Right lobe of liver (tissue), 6 donors: ENCODE measurements at regions not wholly inside any gene's neighbourhood (a gene's known extent, or its start where the extent isn't known, plus 50 kb on each side); places are given as distances from the start of the nearest gene placed in this dataset.

Source experiments
- ATAC-seq, 4 donors: fragments of 200-7000 bp; cut with Tn5 transposase; one replicate each; pipeline ENCODE4 v1.9.1; 2020; ENCODE audit warnings: mild to moderate bottlenecking in 4 of 4, moderate library complexity in 4 of 4
- DNase-seq, 3 donors: peaks; one replicate each; pipeline ENCODE4 v3.0.0-alpha.2; 2020
- H3K27ac ChIP-seq, 3 donors: fragments of 200-600 bp; one replicate each; pipeline ENCODE4 v1.8.0; 2022
- H3K27me3 ChIP-seq, 2 donors: fragments of 200-600 bp; one replicate each; pipeline ENCODE4 v1.8.0; 2022
- H3K36me3 ChIP-seq, 4 donors: fragments of 200-600 bp; sonication (generic) in 1 of 4; one replicate each; pipeline versions ENCODE4 v1.5.1 to v1.8.0; 2017 to 2022; ENCODE audit warnings: control low read depth in 1 of 4
- H3K4me1 ChIP-seq, 4 donors: fragments of 200-600 bp; sonication (generic) in 1 of 4; one replicate each; pipeline versions ENCODE4 v1.5.1 to v1.8.0; 2017 to 2022; ENCODE audit warnings: control low read depth in 1 of 4
- H3K4me3 ChIP-seq, 3 donors: fragments of 200-600 bp; one replicate each; pipeline ENCODE4 v1.8.0; 2022
- H3K9me3 ChIP-seq, 4 donors: fragments of 200-600 bp; sonication (generic) in 1 of 4; one replicate each; pipeline versions ENCODE4 v1.5.1 to v1.8.0; 2017 to 2022; ENCODE audit warnings: control low read depth in 1 of 4
- CTCF ChIP-seq, 4 donors: fragments of 200-600 bp in 3 of 4; fragments of 450-650 bp in 1 of 4; IDR thresholded peaks; one replicate each; pipeline versions ENCODE4 v1.5.1 to v1.8.0; 2016 to 2022; ENCODE audit warnings: antibody characterized with exemption in 4 of 4, mild to moderate bottlenecking in 2 of 4
- POLR2A ChIP-seq: fragments of 450-650 bp; IDR thresholded peaks from one replicate; pipeline ENCODE4 v1.6.1; 2017; ENCODE audit warnings: antibody characterized with exemption, mild to moderate bottlenecking
- WGBS: methylation state at CpG from one replicate; pipeline ENCODE4 v1.1.6; 2018; ENCODE audit warnings: low coverage, low lambda C conversion rate; ENCODE audit not compliant: insufficient coverage; ENCODE audit errors: missing lambda C conversion rate; 5-methylcytosine and 5-hydroxymethylcytosine counted together
- intact Hi-C, 2 donors: fragments of 100-400 bp; cut with DNase I; formaldehyde crosslinking; loops; one replicate each; pipeline versions ENCODE4 v1.11.2 to v1.14.1; 2022
- donor health status: DM: no; HTN: yes; CAD: no.
- donor health status: DM: no; HTN: no; CAD: no.
- donor health status: DM: no; HTN: no; CAD: no.
- donor health status: DM: no; HTN: yes; CAD: no.
- donor health status: DM: no; HTN: yes; CAD: no.

GRCh38 chr4:164197556-164197955, 556.4 kb upstream of the SMIM31 start:
- H3K9me3 ChIP-seq, result no peaks in the 10 kb centered on the region
- 59% methylated on average over 15 of the region's 18 CpGs for WGBS
- intact Hi-C loops, result no loop called here
- no peaks in the 10 kb centered on the region for H3K36me3 ChIP-seq
- ATAC-seq (no peak), DNase-seq (no peak)
- no peak overlapping the region for H3K27ac ChIP-seq
- no peak overlapping the region for H3K4me3 ChIP-seq
- H3K27me3 ChIP-seq, result no peaks in the 10 kb centered on the region
- no peak for TF ChIP-seq CTCF (IDR thresholded peaks at IDR 0.05)
- no peak for TF ChIP-seq POLR2A
- H3K4me1 ChIP-seq, result no peaks in the 10 kb centered on the region

DNA sequence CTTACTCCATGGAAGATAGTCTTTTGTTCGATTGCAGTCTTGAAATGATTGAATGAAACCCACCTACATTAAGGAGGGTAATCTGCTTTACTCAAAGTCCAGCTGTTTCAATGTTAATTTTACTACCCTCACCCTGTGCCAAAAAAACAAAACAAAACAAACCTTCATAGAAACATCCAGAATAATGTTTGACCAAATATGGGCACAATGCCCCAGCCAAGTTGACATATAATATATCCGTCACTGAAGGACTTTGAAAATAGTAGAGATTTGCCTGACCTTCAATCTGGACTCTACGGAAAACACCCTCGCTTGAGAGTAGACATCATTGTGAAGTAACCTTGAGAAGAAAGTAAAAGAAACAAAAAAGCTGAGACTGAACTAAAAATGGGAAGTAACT, 550.5 kb upstream of the SMIM31 start:
- Histone ChIP-seq H3K27ac (no peak overlapping the region), H3K9me3 (no peaks in the 10 kb centered on the region), H3K27me3 (no peaks in the 10 kb centered on the region), H3K36me3 (no peaks in the 10 kb centered on the region), H3K4me1 (no peaks in the 10 kb centered on the region), H3K4me3 (no peak overlapping the region)
- 43% methylated on average over 4 of the region's 4 CpGs for WGBS
- no peak for DNase-seq
- TF ChIP-seq POLR2A, result no peak
- no peak for TF ChIP-seq CTCF (IDR thresholded peaks at IDR 0.05)
- no peak for ATAC-seq
- intact Hi-C loops, result no loop called here

DNA sequence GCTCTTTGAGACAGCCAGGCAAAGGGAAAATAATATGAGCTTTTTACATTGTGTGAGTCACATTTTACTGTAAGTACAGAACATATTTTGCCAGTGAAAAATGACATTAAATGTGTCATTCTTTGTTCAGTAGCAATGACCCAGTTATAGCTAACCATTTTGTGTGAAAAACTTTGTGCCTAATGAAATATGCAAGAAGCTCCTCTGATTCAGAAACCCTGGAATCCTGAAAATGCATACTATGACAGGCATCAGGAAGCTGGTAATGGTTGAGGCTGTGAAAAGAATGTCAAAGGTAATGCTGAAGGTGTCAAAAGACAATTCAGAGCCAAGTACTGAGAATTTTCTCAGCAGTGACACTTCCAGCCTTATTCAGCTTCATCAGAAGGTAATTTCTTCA, 549.5 kb upstream of the SMIM31 start:
- no peaks in the 10 kb centered on the region for H3K9me3 ChIP-seq
- no peaks in the 10 kb centered on the region for H3K27me3 ChIP-seq
- intact Hi-C loops, result no loop called here
- ATAC-seq (no peak), DNase-seq (no peak)
- no peaks in the 10 kb centered on the region for H3K36me3 ChIP-seq
- H3K4me3 ChIP-seq, result no peak overlapping the region
- no peak overlapping the region for H3K27ac ChIP-seq
- TF ChIP-seq POLR2A (no peak), CTCF (IDR thresholded peaks at IDR 0.05) (no peak)
- no peaks in the 10 kb centered on the region for H3K4me1 ChIP-seq

- intact Hi-C loops, result no loop called here
- Histone ChIP-seq H3K27ac (no peak overlapping the region), H3K4me1 (no peaks in the 10 kb centered on the region), H3K36me3 (no peaks in the 10 kb centered on the region), H3K9me3 (no peaks in the 10 kb centered on the region), H3K4me3 (no peak overlapping the region), H3K27me3 (no peaks in the 10 kb centered on the region)
- ATAC-seq, result no peak
- no peak for DNase-seq
- 46% methylated on average over 5 of the region's 5 CpGs for WGBS
- no peak for TF ChIP-seq CTCF (IDR thresholded peaks at IDR 0.05)
- TF ChIP-seq POLR2A, result no peak
Observed at GRCh38 chr4:164207460-164207859, 546.5 kb upstream of the SMIM31 start.

- no peak for TF ChIP-seq CTCF (IDR thresholded peaks at IDR 0.05)
- no peak for TF ChIP-seq POLR2A
- intact Hi-C loops, result no loop called here
- no peaks in the 10 kb centered on the region for H3K9me3 ChIP-seq
- no peaks in the 10 kb centered on the region for H3K4me1 ChIP-seq
- no peak overlapping the region for H3K4me3 ChIP-seq
- H3K27ac ChIP-seq, result no peak overlapping the region
- no peaks in the 10 kb centered on the region for H3K27me3 ChIP-seq
- WGBS, result 9% methylated on average over 1 of the region's 1 CpG
- DNase-seq (no peak), ATAC-seq (no peak)
- no peaks in the 10 kb centered on the region for H3K36me3 ChIP-seq
Observed at GRCh38 chr4:164210377-164210776, 543.6 kb upstream of the SMIM31 start.
